Uterus (tissue), 3 donors: ENCODE measurements at regions not wholly inside any gene's neighbourhood (a gene's known extent, or its start where the extent isn't known, plus 50 kb on each side); places are given as distances from the start of the nearest gene placed in this dataset.

Experiments used
- DNase-seq, 2 donors: peaks; one replicate each; pipeline ENCODE4 v3.0.0-alpha.2; 2019 to 2020
- H3K27ac ChIP-seq, 2 donors: fragments of 200-600 bp; sonication (generic); 1 replicate in 1 of 2; 2 replicates in 1 of 2; pipeline ENCODE4 v1.5.1; 2016 to 2018
- H3K27me3 ChIP-seq, 2 donors: fragments of 200-600 bp; sonication (generic); one replicate each; pipeline ENCODE4 v1.5.1; 2018 to 2019; ENCODE audit warnings: control low read depth in 1 of 2
- H3K36me3 ChIP-seq, 2 donors: fragments of 200-600 bp; sonication (generic); one replicate each; pipeline ENCODE4 v1.5.1; 2019; ENCODE audit warnings: control low read depth in 1 of 2
- H3K4me1 ChIP-seq, 2 donors: fragments of 200-600 bp; sonication (generic); one replicate each; pipeline ENCODE4 v1.5.1; 2018 to 2019; ENCODE audit warnings: control low read depth in 1 of 2
- H3K4me3 ChIP-seq, 2 donors: fragments of 200-600 bp; sonication (generic); 1 replicate in 1 of 2; 2 replicates in 1 of 2; pipeline ENCODE4 v1.5.1; 2018 to 2019; ENCODE audit warnings: mild to moderate bottlenecking in 1 of 2
- H3K9me3 ChIP-seq, 2 donors: fragments of 200-600 bp; sonication (generic); one replicate each; pipeline ENCODE4 v1.5.1; 2019; ENCODE audit warnings: control low read depth in 1 of 2
- CTCF ChIP-seq, 4 experiments: fragments of 200-600 bp in 2 of 4; fragments of 450-650 bp in 2 of 4; sonication (generic) in 2 of 4; IDR thresholded peaks; one replicate each; pipeline ENCODE4 v1.5.1; 2016 to 2019; ENCODE audit warnings: antibody characterized with exemption in 4 of 4, mild to moderate bottlenecking in 2 of 4, moderate library complexity in 1 of 4
- POLR2A ChIP-seq, 2 donors: fragments of 450-650 bp; IDR thresholded peaks; one replicate each; pipeline ENCODE4 v1.6.1; 2016; ENCODE audit warnings: antibody characterized with exemption in 2 of 2, mild to moderate bottlenecking in 1 of 2, moderate library complexity in 1 of 2
- intact Hi-C: fragments of 100-400 bp; cut with DNase I; formaldehyde crosslinking; loops from one replicate; pipeline ENCODE4 v1.15.1; 2023; ENCODE audit warnings: low total_unique reads
- donor health status: DM: yes; HTN: yes; CAD: no.

GRCh38 chr12:127873306-127873705, 393.7 kb upstream of the TMEM132C start:
- Histone ChIP-seq H3K27ac (no peak overlapping the region), H3K36me3 (no peaks in the 10 kb centered on the region), H3K4me1 (no peaks in the 10 kb centered on the region), H3K27me3 (no peaks in the 10 kb centered on the region), H3K9me3 (no peaks in the 10 kb centered on the region), H3K4me3 (no peak overlapping the region)
- intact Hi-C loops = no loop called here
- no peak for DNase-seq
- no peak for TF ChIP-seq POLR2A (IDR thresholded peaks at IDR 0.05)
- TF ChIP-seq CTCF (IDR thresholded peaks at IDR 0.05) = no peak

- Histone ChIP-seq H3K36me3 (no peaks in the 10 kb centered on the region), H3K27me3 (no peaks in the 10 kb centered on the region), H3K4me1 (no peaks in the 10 kb centered on the region), H3K4me3 (no peak overlapping the region), H3K27ac (no peak overlapping the region), H3K9me3 (no peaks in the 10 kb centered on the region)
- DNase-seq = no peak
- TF ChIP-seq CTCF (IDR thresholded peaks at IDR 0.05) (no peak), POLR2A (IDR thresholded peaks at IDR 0.05) (no peak)
- intact Hi-C loops = no loop called here
Observed at GRCh38 chr12:127881371-127882140, 385.4 kb upstream of the TMEM132C start.

- H3K4me3 ChIP-seq = no peak overlapping the region
- H3K27ac ChIP-seq = no peak overlapping the region
- intact Hi-C loops = no loop called here
- no peaks in the 10 kb centered on the region for H3K4me1 ChIP-seq
- TF ChIP-seq CTCF (IDR thresholded peaks at IDR 0.05) = no peak
- TF ChIP-seq POLR2A (IDR thresholded peaks at IDR 0.05) = no peak
- H3K27me3 ChIP-seq = no peaks in the 10 kb centered on the region
- DNase-seq = no peak
- H3K9me3 ChIP-seq = no peaks in the 10 kb centered on the region
- H3K36me3 ChIP-seq = no peaks in the 10 kb centered on the region
Observed at GRCh38 chr12:127883013-127883412, 384.0 kb upstream of the TMEM132C start.

- H3K4me1 ChIP-seq = no peaks in the 10 kb centered on the region
- no peaks in the 10 kb centered on the region for H3K9me3 ChIP-seq
- TF ChIP-seq CTCF (IDR thresholded peaks at IDR 0.05) (no peak), POLR2A (IDR thresholded peaks at IDR 0.05) (no peak)
- H3K36me3 ChIP-seq = no peaks in the 10 kb centered on the region
- DNase-seq = no peak
- no peaks in the 10 kb centered on the region for H3K27me3 ChIP-seq
- no peak overlapping the region for H3K4me3 ChIP-seq
- intact Hi-C loops = no loop called here
- H3K27ac ChIP-seq = no peak overlapping the region
Observed at GRCh38 chr12:127885954-127886750, 380.8 kb upstream of the TMEM132C start.

- Histone ChIP-seq H3K9me3 (no peaks in the 10 kb centered on the region), H3K36me3 (no peaks in the 10 kb centered on the region), H3K27me3 (no peaks in the 10 kb centered on the region), H3K4me1 (no peaks in the 10 kb centered on the region), H3K27ac (no peak overlapping the region), H3K4me3 (no peak overlapping the region)
- TF ChIP-seq CTCF (IDR thresholded peaks at IDR 0.05) = no peak
- TF ChIP-seq POLR2A (IDR thresholded peaks at IDR 0.05) = no peak
- intact Hi-C loops = no loop called here
- no peak for DNase-seq
Observed at GRCh38 chr12:127886827-127887226, 380.1 kb upstream of the TMEM132C start.
